ENCODE measurements at regions not wholly inside any gene's neighbourhood (a gene's known extent, or its start where the extent isn't known, plus 50 kb on each side); places are given as distances from the start of the nearest gene placed in this dataset.

DNA sequence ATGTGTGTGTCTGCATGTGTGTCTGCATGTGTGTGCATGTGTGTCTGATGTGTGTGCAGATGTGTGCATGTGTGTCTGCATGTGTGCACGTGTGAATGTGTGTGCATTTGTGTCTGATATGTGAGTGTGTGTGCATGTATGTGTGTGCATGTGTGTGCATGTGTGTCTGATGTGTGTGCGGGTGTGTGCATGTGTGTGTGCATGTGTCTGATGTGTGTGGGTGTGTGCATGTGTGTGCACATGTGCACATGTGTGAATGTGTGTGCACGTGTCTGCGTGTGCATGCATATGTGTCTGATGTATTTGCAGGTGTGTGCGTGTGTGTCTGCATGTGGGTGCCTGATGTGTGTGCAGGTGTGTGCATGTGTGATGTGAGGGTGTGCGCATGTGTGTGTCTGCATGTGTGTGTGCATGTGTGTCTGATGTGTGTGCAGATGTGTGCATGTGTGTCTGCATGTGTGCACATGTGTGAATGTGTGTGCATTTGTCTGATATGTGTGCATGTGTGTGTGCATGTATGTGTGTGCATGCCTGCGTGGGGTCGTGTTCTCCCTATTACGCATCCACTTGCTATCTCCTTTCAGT, 470.1 kb upstream of the HS6ST1 start:
- H3K4me3 ChIP-seq (ENCODE audit: low read depth, low read length): no peak overlapping the region

GRCh38 chr2:128789221-128789620, 470.6 kb upstream of the HS6ST1 start:
- no peaks in the 10 kb centered on the region for H3K36me3 Mint-ChIP-seq
- Histone ChIP-seq H3K27ac (ENCODE audit: insufficient read depth, low read length, poor library complexity, severe bottlenecking) (no peak overlapping the region), H3K36me3 (ENCODE audit: control insufficient read depth, insufficient read depth, low read length) (no peaks in the 10 kb centered on the region), H3K9me3 (ENCODE audit: control insufficient read depth in 2 of 2, low read length in 2 of 2) (no peaks in the 10 kb centered on the region), H3K27me3 (ENCODE audit: control insufficient read depth, insufficient read depth, low read length) (no peaks in the 10 kb centered on the region), H3K4me3 (ENCODE audit: low read depth, low read length) (no peak overlapping the region), H3K4me1 (ENCODE audit: control insufficient read depth, insufficient read depth, low read length, poor library complexity, severe bottlenecking) (no peaks in the 10 kb centered on the region)
- DNase-seq (no peak), ATAC-seq (ENCODE audit: low read depth in 2 of 2) (no peak)
- no peak overlapping the region for H3K4me3 Mint-ChIP-seq
- H3K9me3 Mint-ChIP-seq: peaks cover 0 to 9% (median 0%) of the 10 kb centered on the region in 7 donors
- H3K4me1 Mint-ChIP-seq: no peaks in the 10 kb centered on the region
- no peaks in the 10 kb centered on the region for H3K27me3 Mint-ChIP-seq
- no peak overlapping the region for H3K27ac Mint-ChIP-seq

More for the DNA sequence above, 470.1 kb upstream of the HS6ST1 start:
- ATAC-seq (ENCODE audit: low read depth in 2 of 2) (no peak), DNase-seq (no peak)
- Mint-ChIP-seq H3K4me1 (no peaks in the 10 kb centered on the region), H3K27me3 (no peaks in the 10 kb centered on the region), H3K36me3 (no peaks in the 10 kb centered on the region), H3K9me3 (peaks cover 0 to 9% (median 0%) of the 10 kb centered on the region in 7 donors), H3K27ac (no peak overlapping the region), H3K4me3 (no peak overlapping the region)
- no peak overlapping the region for H3K27ac ChIP-seq (ENCODE audit: insufficient read depth, low read length, poor library complexity, severe bottlenecking)
- no peaks in the 10 kb centered on the region for H3K27me3 ChIP-seq (ENCODE audit: control insufficient read depth, insufficient read depth, low read length)
- H3K36me3 ChIP-seq (ENCODE audit: control insufficient read depth, insufficient read depth, low read length): no peaks in the 10 kb centered on the region
- no peaks in the 10 kb centered on the region for H3K4me1 ChIP-seq (ENCODE audit: control insufficient read depth, insufficient read depth, low read length, poor library complexity, severe bottlenecking)
- no peaks in the 10 kb centered on the region for H3K9me3 ChIP-seq (ENCODE audit: control insufficient read depth in 2 of 2, low read length in 2 of 2)

DNA sequence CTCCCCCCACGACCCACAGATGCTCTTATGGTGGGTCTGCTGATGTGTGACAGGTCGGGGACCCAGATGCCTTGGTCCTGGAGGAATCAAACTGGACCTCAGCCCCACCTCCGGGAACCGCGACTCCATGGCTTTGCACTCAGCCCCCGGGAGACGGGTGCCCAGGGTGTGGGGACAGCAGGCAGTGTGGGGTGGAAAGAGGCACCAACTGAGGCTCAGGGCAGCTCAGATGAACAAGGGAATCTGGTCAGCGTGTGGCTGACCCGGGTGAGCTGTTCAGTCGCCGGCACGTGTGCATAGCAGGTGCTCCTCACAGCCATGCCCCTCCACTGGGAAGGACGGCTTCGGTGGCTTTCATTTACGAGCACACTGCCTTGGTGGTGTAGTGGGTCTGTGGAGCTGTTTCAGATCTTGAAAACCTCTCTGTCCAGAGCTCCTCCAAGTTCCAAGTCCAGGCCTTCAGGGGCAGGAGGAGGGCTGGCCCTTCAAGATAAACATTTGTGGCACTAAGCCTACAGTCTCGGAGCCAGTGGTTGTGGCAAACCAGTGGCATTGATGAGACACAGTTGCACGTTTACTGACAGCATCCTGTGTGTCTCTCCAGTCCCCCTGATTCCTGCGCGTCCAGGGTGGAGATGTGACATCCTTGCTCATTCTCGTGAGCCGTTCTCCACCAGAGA, 471.2 kb upstream of the HS6ST1 start:
- DNase-seq (no peak), ATAC-seq (ENCODE audit: low read depth in 2 of 2) (no peak)
- no peaks in the 10 kb centered on the region for H3K4me1 Mint-ChIP-seq
- Histone ChIP-seq H3K4me1 (ENCODE audit: control insufficient read depth, insufficient read depth, low read length, poor library complexity, severe bottlenecking) (no peaks in the 10 kb centered on the region), H3K36me3 (ENCODE audit: control insufficient read depth, insufficient read depth, low read length) (no peaks in the 10 kb centered on the region), H3K27me3 (ENCODE audit: control insufficient read depth, insufficient read depth, low read length) (no peaks in the 10 kb centered on the region), H3K27ac (ENCODE audit: insufficient read depth, low read length, poor library complexity, severe bottlenecking) (no peak overlapping the region), H3K9me3 (ENCODE audit: control insufficient read depth in 2 of 2, low read length in 2 of 2) (no peaks in the 10 kb centered on the region), H3K4me3 (ENCODE audit: low read depth, low read length) (no peak overlapping the region)
- H3K9me3 Mint-ChIP-seq: peaks cover 0 to 9% (median 0%) of the 10 kb centered on the region in 7 donors
- H3K4me3 Mint-ChIP-seq: no peak overlapping the region
- H3K27ac Mint-ChIP-seq: no peak overlapping the region
- H3K27me3 Mint-ChIP-seq: no peaks in the 10 kb centered on the region
- H3K36me3 Mint-ChIP-seq: no peaks in the 10 kb centered on the region

DNA sequence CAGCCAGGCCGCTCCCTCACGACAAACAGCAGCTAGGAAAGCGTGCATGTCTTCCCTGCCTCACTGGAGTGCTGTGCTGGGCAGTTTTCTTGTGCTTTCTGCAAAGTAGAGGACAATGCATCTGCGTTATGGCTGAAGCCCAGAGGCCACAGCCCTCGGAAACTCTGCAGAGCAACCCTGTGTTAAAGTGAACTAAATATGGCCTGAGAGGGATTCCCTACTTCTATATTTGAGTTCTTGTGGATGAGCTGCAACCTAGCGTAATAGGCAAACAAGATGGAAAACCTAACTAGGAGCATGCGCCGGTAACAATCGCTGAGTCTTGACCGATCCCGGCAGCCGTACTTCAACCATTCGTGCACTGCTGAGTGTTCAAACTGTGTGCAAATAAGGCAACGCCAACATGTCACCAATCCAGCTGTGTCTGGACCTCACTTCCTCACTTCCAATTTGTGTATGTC, 471.9 kb upstream of the HS6ST1 start:
- Histone ChIP-seq H3K9me3 (ENCODE audit: control insufficient read depth in 2 of 2, low read length in 2 of 2) (no peaks in the 10 kb centered on the region), H3K27ac (ENCODE audit: insufficient read depth, low read length, poor library complexity, severe bottlenecking) (no peak overlapping the region), H3K4me3 (ENCODE audit: low read depth, low read length) (no peak overlapping the region), H3K4me1 (ENCODE audit: control insufficient read depth, insufficient read depth, low read length, poor library complexity, severe bottlenecking) (no peaks in the 10 kb centered on the region), H3K36me3 (ENCODE audit: control insufficient read depth, insufficient read depth, low read length) (no peaks in the 10 kb centered on the region), H3K27me3 (ENCODE audit: control insufficient read depth, insufficient read depth, low read length) (no peaks in the 10 kb centered on the region)
- H3K36me3 Mint-ChIP-seq: no peaks in the 10 kb centered on the region
- H3K4me3 Mint-ChIP-seq: no peak overlapping the region
- DNase-seq: no peak
- no peak for ATAC-seq (ENCODE audit: low read depth in 2 of 2)
- H3K27me3 Mint-ChIP-seq: no peaks in the 10 kb centered on the region
- H3K27ac Mint-ChIP-seq: no peak overlapping the region
- no peaks in the 10 kb centered on the region for H3K4me1 Mint-ChIP-seq
- H3K9me3 Mint-ChIP-seq: peaks cover 0 to 9% (median 0%) of the 10 kb centered on the region in 7 donors

GRCh38 chr2:128791120-128791984, 472.7 kb upstream of the HS6ST1 start:
- H3K36me3 Mint-ChIP-seq: no peaks in the 10 kb centered on the region
- peaks cover 0 to 9% (median 0%) of the 10 kb centered on the region in 7 donors for H3K9me3 Mint-ChIP-seq
- DNase-seq (no peak), ATAC-seq (ENCODE audit: low read depth in 2 of 2) (no peak)
- H3K27ac Mint-ChIP-seq: peak overlapping the region in 1 of 3 donors; percentile 74
- Histone ChIP-seq H3K27me3 (ENCODE audit: control insufficient read depth, insufficient read depth, low read length) (no peaks in the 10 kb centered on the region), H3K27ac (ENCODE audit: insufficient read depth, low read length, poor library complexity, severe bottlenecking) (no peak overlapping the region), H3K9me3 (ENCODE audit: control insufficient read depth in 2 of 2, low read length in 2 of 2) (no peaks in the 10 kb centered on the region), H3K4me3 (ENCODE audit: low read depth, low read length) (no peak overlapping the region), H3K36me3 (ENCODE audit: control insufficient read depth, insufficient read depth, low read length) (no peaks in the 10 kb centered on the region), H3K4me1 (ENCODE audit: control insufficient read depth, insufficient read depth, low read length, poor library complexity, severe bottlenecking) (no peaks in the 10 kb centered on the region)
- no peak overlapping the region for H3K4me3 Mint-ChIP-seq
- H3K27me3 Mint-ChIP-seq: no peaks in the 10 kb centered on the region
- no peaks in the 10 kb centered on the region for H3K4me1 Mint-ChIP-seq

- Histone ChIP-seq H3K4me3 (ENCODE audit: low read depth, low read length) (no peak overlapping the region), H3K9me3 (ENCODE audit: control insufficient read depth in 2 of 2, low read length in 2 of 2) (no peaks in the 10 kb centered on the region), H3K27me3 (ENCODE audit: control insufficient read depth, insufficient read depth, low read length) (no peaks in the 10 kb centered on the region), H3K36me3 (ENCODE audit: control insufficient read depth, insufficient read depth, low read length) (no peaks in the 10 kb centered on the region), H3K4me1 (ENCODE audit: control insufficient read depth, insufficient read depth, low read length, poor library complexity, severe bottlenecking) (no peaks in the 10 kb centered on the region), H3K27ac (ENCODE audit: insufficient read depth, low read length, poor library complexity, severe bottlenecking) (no peak overlapping the region)
- ATAC-seq (ENCODE audit: low read depth in 2 of 2) (no peak), DNase-seq (no peak)
- Mint-ChIP-seq H3K9me3 (peaks cover 0 to 9% (median 0%) of the 10 kb centered on the region in 7 donors), H3K27me3 (no peaks in the 10 kb centered on the region), H3K36me3 (no peaks in the 10 kb centered on the region), H3K4me1 (no peaks in the 10 kb centered on the region), H3K27ac (no peak overlapping the region), H3K4me3 (no peak overlapping the region)
Measured at GRCh38 chr2:128791985-128792320, 473.3 kb upstream of the HS6ST1 start.

DNA sequence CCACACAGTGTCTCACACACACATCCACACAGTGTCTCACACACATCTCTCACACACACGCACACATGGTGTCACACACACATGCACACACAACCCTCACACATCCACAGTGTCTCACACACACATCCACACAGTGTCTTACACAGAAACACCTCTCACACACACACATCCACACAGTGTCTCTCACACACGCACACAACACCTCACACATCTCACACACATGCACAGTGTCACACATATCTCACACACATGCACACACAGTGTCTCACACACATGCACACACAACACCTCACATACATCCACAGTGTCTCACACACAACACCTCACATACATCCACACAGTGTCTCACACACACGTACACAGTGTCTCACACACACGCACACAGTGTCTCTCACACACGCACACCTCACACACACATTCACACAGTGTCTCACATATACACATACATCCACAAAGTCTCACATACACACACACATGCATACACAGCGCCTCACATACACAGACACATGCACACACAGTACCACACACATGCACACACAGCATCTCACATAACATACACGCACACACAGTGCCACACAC, 473.9 kb upstream of the HS6ST1 start:
- no peak for ATAC-seq (ENCODE audit: low read depth in 2 of 2)
- H3K4me1 ChIP-seq (ENCODE audit: control insufficient read depth, insufficient read depth, low read length, poor library complexity, severe bottlenecking): no peaks in the 10 kb centered on the region
- Mint-ChIP-seq H3K36me3 (no peaks in the 10 kb centered on the region), H3K9me3 (peaks cover 0 to 9% (median under 1%) of the 10 kb centered on the region in 7 donors), H3K4me3 (no peak overlapping the region), H3K27me3 (no peaks in the 10 kb centered on the region), H3K27ac (no peak overlapping the region), H3K4me1 (no peaks in the 10 kb centered on the region)
- H3K36me3 ChIP-seq (ENCODE audit: control insufficient read depth, insufficient read depth, low read length): no peaks in the 10 kb centered on the region
- no peaks in the 10 kb centered on the region for H3K9me3 ChIP-seq (ENCODE audit: control insufficient read depth in 2 of 2, low read length in 2 of 2)
- no peak overlapping the region for H3K4me3 ChIP-seq (ENCODE audit: low read depth, low read length)
- no peak overlapping the region for H3K27ac ChIP-seq (ENCODE audit: insufficient read depth, low read length, poor library complexity, severe bottlenecking)
- no peak for DNase-seq
- no peaks in the 10 kb centered on the region for H3K27me3 ChIP-seq (ENCODE audit: control insufficient read depth, insufficient read depth, low read length)

All from CD4-positive, CD25-positive, alpha-beta regulatory T cell (primary cell).